ENCODE measurements at regions not wholly inside any gene's neighbourhood (a gene's known extent, or its start where the extent isn't known, plus 50 kb on each side); places are given as distances from the start of the nearest gene placed in this dataset.

GRCh38 chr20:11721411-11721810 lies 196.3 kb upstream of the BTBD3 start:
- TF ChIP-seq CTCF (IDR thresholded peaks at IDR 0.05; ENCODE audit: low read length), result no peak
- no peak for TF ChIP-seq EZH2 (optimal IDR thresholded peaks at IDR 0.05; ENCODE audit: low read depth, low read length)
- no peak for TF ChIP-seq EZH2phosphoT487 (IDR thresholded peaks at IDR 0.05; ENCODE audit: low read length)
